K562 (cell line): ENCODE measurements at regions not wholly inside any gene's neighbourhood (a gene's known extent, or its start where the extent isn't known, plus 50 kb on each side); places are given as distances from the start of the nearest gene placed in this dataset.

Experiments used
- ATAC-seq: fragments of 200-7000 bp; cut with Tn5 transposase; 3 replicates; pipeline ENCODE4 v1.9.1; 2020; ENCODE audit warnings: moderate library complexity
- BruUV-seq: library from RNA; stranded (reverse); fragments of 400-500 nt; replicated peaks from 2 replicates; lab custom pipeline; 2021; lab: Mats Ljungman, UMichigan
- CTCF ChIA-PET: fragments of 300-600 bp; formaldehyde crosslinking; extraction: SDS; loops from one replicate; lab custom pipeline; 2021; ENCODE audit warnings: low intra/inter-chr PET ratio; lab: Yijun Ruan, JAX
- POLR2A ChIA-PET: fragments of 300-600, 350-650 bp; sonication (Branson Sonifier 250); formaldehyde crosslinking; extraction: SDS; loops from one replicate; lab custom pipeline; 2021; ENCODE audit warnings: antibody characterized with exemption, inconsistent platforms; lab: Yijun Ruan, JAX
- DNase-seq, 4 experiments: peaks; one replicate each; pipeline versions ENCODE4 v3.0.0 to v3.0.0-alpha.2; 2011 to 2018; ENCODE audit warnings: low spot score in 3 of 4, mixed read lengths in 3 of 4; ENCODE audit errors: extremely low read depth in 1 of 4
- FAIRE-seq: peaks from 2 replicates; lab custom pipeline; 2011; peaks lifted over from hg19 to GRCh38; lab: Jason Lieb, UNC
- H2AFZ ChIP-seq: 2 replicates; pipeline ENCODE4 v1.6.0; 2011; ENCODE audit warnings: low read depth, low read length, control low read depth, inconsistent platforms
- H3K27ac ChIP-seq: fragments of 200-600 bp; 3 replicates; pipeline ENCODE4 v1.8.0; 2011; ENCODE audit warnings: low read depth, mild to moderate bottlenecking, control low read depth, inconsistent platforms, low read length, moderate library complexity, mixed read lengths; ENCODE audit errors: extremely low read depth
- H3K27me3 ChIP-seq, 2 experiments: fragments of 300-600 bp in 1 of 2; 2 replicates in 1 of 2; 3 replicates in 1 of 2; pipeline versions ENCODE4 v1.6.0 to v1.8.0; 2011; ENCODE audit warnings: inconsistent platforms in 2 of 2, low read length in 2 of 2, mild to moderate bottlenecking in 1 of 2, mixed read lengths in 1 of 2, moderate library complexity in 1 of 2; ENCODE audit not compliant: control insufficient read depth in 2 of 2, insufficient read depth in 2 of 2
- H3K36me3 ChIP-seq: fragments of 300-600 bp; 3 replicates; pipeline ENCODE4 v1.8.0; 2011; ENCODE audit warnings: mild to moderate bottlenecking, low read length, inconsistent platforms; ENCODE audit not compliant: control insufficient read depth, insufficient read depth
- H3K4me1 ChIP-seq, 2 experiments: fragments of 200-600 bp in 1 of 2; replicated peaks in 1 of 2; 2 replicates in 1 of 2; 3 replicates in 1 of 2; pipeline versions ENCODE4 v1.5.1 to v1.8.0; 2011; ENCODE audit warnings: inconsistent platforms in 2 of 2, low read length in 2 of 2, mild to moderate bottlenecking in 1 of 2, mixed read lengths in 1 of 2, moderate library complexity in 1 of 2; ENCODE audit not compliant: control insufficient read depth in 2 of 2, insufficient read depth in 2 of 2
- H3K4me2 ChIP-seq: 2 replicates; pipeline ENCODE4 v1.6.1; 2011; ENCODE audit warnings: low read length, control low read depth, inconsistent platforms, mixed read lengths; ENCODE audit not compliant: insufficient read depth
- H3K4me3 ChIP-seq: fragments of 200-600 bp; sonication (generic), shearing (Covaris generic); 2 replicates; pipeline ENCODE4 v1.5.1; 2016; ENCODE audit warnings: control low read depth, inconsistent platforms
- H3K79me2 ChIP-seq: fragments of 200-600 bp; 3 replicates; pipeline ENCODE4 v1.8.0; 2011; ENCODE audit warnings: low read length, inconsistent platforms; ENCODE audit not compliant: control insufficient read depth, insufficient read depth
- H3K9ac ChIP-seq, 2 experiments: 2 replicates each; pipeline versions ENCODE4 v1.6.0 to v1.6.1; 2011; ENCODE audit warnings: low read depth in 2 of 2, low read length in 2 of 2, control low read depth in 1 of 2, inconsistent platforms in 1 of 2, mild to moderate bottlenecking in 1 of 2, mixed read lengths in 1 of 2; ENCODE audit not compliant: insufficient read depth in 1 of 2
- H3K9me1 ChIP-seq: one replicate; pipeline ENCODE4 v1.6.0; 2011; ENCODE audit warnings: inconsistent platforms, mild to moderate bottlenecking, low read length, moderate library complexity; ENCODE audit not compliant: control insufficient read depth, insufficient read depth
- H3K9me3 ChIP-seq: replicated peaks from 2 replicates; pipeline ENCODE4 v1.5.1; 2011; ENCODE audit warnings: low read depth, low read length, inconsistent platforms; ENCODE audit not compliant: control insufficient read depth, insufficient read depth
- H4K20me1 ChIP-seq: replicated peaks from 2 replicates; pipeline ENCODE4 v1.6.1; 2011; ENCODE audit warnings: low read length, inconsistent platforms, mixed read lengths; ENCODE audit not compliant: control insufficient read depth, insufficient read depth
- CXXC5 ChIP-seq: fragments of 250-450 bp; sonication (Bioruptor Pico); IDR thresholded peaks from 2 replicates; pipeline ENCODE4 v1.8.0; 2022; ENCODE audit warnings: inconsistent platforms, mild to moderate bottlenecking, moderate library complexity
- FOXK1 ChIP-seq: sonication (generic); formaldehyde crosslinking; IDR thresholded peaks from 2 replicates; pipeline ENCODE4 v1.8.0; 2022; ENCODE audit warnings: missing genetic modification reagents, mild to moderate bottlenecking, borderline replicate concordance
- MAFG ChIP-seq: fragments of 450-650 bp; conservative IDR thresholded peaks from 2 replicates; pipeline ENCODE4 v1.6.1; 2016; ENCODE audit warnings: missing genetic modification characterization, missing compliant biosample characterization
- MAFK ChIP-seq: IDR thresholded peaks from 2 replicates; pipeline ENCODE4 v1.6.1; 2011; ENCODE audit warnings: low read length, improper control_type of control experiment
- MIER1 ChIP-seq: fragments of 450-650 bp; IDR thresholded peaks from 2 replicates; pipeline ENCODE4 v1.6.1; 2016; ENCODE audit warnings: antibody characterized with exemption, mild to moderate bottlenecking, low read depth
- RBM25 ChIP-seq: fragments of 200-400 bp; formaldehyde crosslinking; IDR thresholded peaks from 2 replicates; pipeline ENCODE4 v1.6.1; 2018; ENCODE audit warnings: low read length, low read depth, moderate library complexity; ENCODE audit not compliant: severe bottlenecking
- RFX1 ChIP-seq: fragments of 450-650 bp; IDR thresholded peaks from 2 replicates; pipeline ENCODE4 v1.6.1; 2016; ENCODE audit warnings: mild to moderate bottlenecking, moderate library complexity
- SRSF9 ChIP-seq: fragments of 200-400 bp; formaldehyde crosslinking; IDR thresholded peaks from 2 replicates; pipeline ENCODE4 v1.6.1; 2017; ENCODE audit warnings: low read depth, low read length, borderline replicate concordance
- ZNF707 ChIP-seq: fragments of 250-450 bp; sonication (Bioruptor Pico); conservative IDR thresholded peaks from 2 replicates; pipeline ENCODE4 v1.8.0; 2022; ENCODE audit warnings: inconsistent platforms, mild to moderate bottlenecking, moderate library complexity
- ZNF780A ChIP-seq: fragments of 250-450 bp; sonication (Bioruptor Pico); IDR thresholded peaks from 2 replicates; pipeline ENCODE4 v1.5.0; 2021; ENCODE audit warnings: mild to moderate bottlenecking
- WGBS: fragments of 100-300 bp; shearing (Covaris generic); methylation state at CpG from one replicate; pipeline ENCODE4 v1.1.6; 2016; ENCODE audit warnings: low coverage, mixed read lengths; ENCODE audit not compliant: insufficient coverage; ENCODE audit errors: missing lambda C conversion rate; 5-methylcytosine and 5-hydroxymethylcytosine counted together
- in situ Hi-C: fragments of 300-500 bp; cut with MboI; formaldehyde crosslinking; loops from 4 replicates; pipeline ENCODE4 v1.15.0; 2018; ENCODE audit warnings: inconsistent platforms, mixed read lengths
- intact Hi-C: fragments of 100-400 bp; cut with micrococcal nuclease; formaldehyde crosslinking; loops from 2 replicates; pipeline ENCODE4 v1.14.2; 2022
- TF ChIP-seq, protein P1 (sequence below): fragments of 450-650 bp; IDR thresholded peaks from 2 replicates; pipeline ENCODE4 v1.6.1; 2016; ENCODE audit warnings: mild to moderate bottlenecking, moderate library complexity

GRCh38 chr14:78071016-78071549 lies 99.1 kb upstream of the NRXN3 start (continued):
- TF ChIP-seq CXXC5 (CRISPR knock-in tag): no peak

DNA sequence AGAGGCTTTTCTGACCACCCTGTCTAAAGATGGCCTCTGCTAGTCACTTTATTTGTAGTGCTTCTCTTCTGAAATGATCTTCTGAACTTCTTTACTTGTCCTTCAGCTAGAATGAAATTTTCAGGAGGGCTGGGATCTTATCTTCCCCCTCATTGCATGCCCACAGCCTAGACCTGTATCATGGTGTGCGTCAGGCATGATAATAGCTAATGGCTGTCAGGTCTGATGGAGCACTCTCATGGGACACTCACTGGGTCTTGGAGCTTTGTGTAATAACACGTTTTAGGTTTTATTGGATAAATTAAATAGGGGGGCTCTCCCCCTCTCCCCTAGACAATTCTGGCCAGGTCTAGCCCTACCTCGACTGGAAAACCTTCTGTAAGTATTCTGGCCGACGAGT lies 97.1 kb upstream of the NRXN3 start:
- Histone ChIP-seq H3K79me2 (no peaks in the 10 kb centered on the region), H3K4me1 (no peaks in the 10 kb centered on the region), H3K4me3 (no peak overlapping the region), H3K9me3 (no peaks in the 10 kb centered on the region), H3K9me1 (no peaks in the 10 kb centered on the region), H3K27ac (no peak overlapping the region), H3K9ac (no peak overlapping the region), H3K27me3 (no peaks in the 10 kb centered on the region), H3K4me2 (no peak overlapping the region), H3K36me3 (no peaks in the 10 kb centered on the region), H4K20me1 (no peaks in the 10 kb centered on the region), H2AFZ (no peak overlapping the region)
- no TSS peak for BruUV-seq
- no peak for ATAC-seq
- no peak for DNase-seq
- 3% methylated on average over 4 of the region's 5 CpGs for WGBS
- intact Hi-C loops: loop anchor here (1.0 kb wide), 1 partner anchor 51 kb away; no protein-coding TSS in a partner anchor
- ChIA-PET CTCF (no interaction called here), POLR2A (interaction anchor here (0.6 to 0.7 kb wide), 3 partner anchors 50 to 175 kb away, joined by 3 to 4 read pairs (median 3); no protein-coding TSS in a partner anchor)
- FAIRE-seq: no peak
- in situ Hi-C loops: no loop called here
- TF ChIP-seq RBM25 (no peak), MAFG (tag) (no peak), MAFK (no peak), SRSF9 (no peak), RFX1 (no peak), FOXK1 (CRISPR knock-in tag) (no peak), ZNF707 (CRISPR knock-in tag) (no peak), ZNF780A (CRISPR knock-in tag) (no peak), MIER1 (no peak)
- TF ChIP-seq, protein P1, sequence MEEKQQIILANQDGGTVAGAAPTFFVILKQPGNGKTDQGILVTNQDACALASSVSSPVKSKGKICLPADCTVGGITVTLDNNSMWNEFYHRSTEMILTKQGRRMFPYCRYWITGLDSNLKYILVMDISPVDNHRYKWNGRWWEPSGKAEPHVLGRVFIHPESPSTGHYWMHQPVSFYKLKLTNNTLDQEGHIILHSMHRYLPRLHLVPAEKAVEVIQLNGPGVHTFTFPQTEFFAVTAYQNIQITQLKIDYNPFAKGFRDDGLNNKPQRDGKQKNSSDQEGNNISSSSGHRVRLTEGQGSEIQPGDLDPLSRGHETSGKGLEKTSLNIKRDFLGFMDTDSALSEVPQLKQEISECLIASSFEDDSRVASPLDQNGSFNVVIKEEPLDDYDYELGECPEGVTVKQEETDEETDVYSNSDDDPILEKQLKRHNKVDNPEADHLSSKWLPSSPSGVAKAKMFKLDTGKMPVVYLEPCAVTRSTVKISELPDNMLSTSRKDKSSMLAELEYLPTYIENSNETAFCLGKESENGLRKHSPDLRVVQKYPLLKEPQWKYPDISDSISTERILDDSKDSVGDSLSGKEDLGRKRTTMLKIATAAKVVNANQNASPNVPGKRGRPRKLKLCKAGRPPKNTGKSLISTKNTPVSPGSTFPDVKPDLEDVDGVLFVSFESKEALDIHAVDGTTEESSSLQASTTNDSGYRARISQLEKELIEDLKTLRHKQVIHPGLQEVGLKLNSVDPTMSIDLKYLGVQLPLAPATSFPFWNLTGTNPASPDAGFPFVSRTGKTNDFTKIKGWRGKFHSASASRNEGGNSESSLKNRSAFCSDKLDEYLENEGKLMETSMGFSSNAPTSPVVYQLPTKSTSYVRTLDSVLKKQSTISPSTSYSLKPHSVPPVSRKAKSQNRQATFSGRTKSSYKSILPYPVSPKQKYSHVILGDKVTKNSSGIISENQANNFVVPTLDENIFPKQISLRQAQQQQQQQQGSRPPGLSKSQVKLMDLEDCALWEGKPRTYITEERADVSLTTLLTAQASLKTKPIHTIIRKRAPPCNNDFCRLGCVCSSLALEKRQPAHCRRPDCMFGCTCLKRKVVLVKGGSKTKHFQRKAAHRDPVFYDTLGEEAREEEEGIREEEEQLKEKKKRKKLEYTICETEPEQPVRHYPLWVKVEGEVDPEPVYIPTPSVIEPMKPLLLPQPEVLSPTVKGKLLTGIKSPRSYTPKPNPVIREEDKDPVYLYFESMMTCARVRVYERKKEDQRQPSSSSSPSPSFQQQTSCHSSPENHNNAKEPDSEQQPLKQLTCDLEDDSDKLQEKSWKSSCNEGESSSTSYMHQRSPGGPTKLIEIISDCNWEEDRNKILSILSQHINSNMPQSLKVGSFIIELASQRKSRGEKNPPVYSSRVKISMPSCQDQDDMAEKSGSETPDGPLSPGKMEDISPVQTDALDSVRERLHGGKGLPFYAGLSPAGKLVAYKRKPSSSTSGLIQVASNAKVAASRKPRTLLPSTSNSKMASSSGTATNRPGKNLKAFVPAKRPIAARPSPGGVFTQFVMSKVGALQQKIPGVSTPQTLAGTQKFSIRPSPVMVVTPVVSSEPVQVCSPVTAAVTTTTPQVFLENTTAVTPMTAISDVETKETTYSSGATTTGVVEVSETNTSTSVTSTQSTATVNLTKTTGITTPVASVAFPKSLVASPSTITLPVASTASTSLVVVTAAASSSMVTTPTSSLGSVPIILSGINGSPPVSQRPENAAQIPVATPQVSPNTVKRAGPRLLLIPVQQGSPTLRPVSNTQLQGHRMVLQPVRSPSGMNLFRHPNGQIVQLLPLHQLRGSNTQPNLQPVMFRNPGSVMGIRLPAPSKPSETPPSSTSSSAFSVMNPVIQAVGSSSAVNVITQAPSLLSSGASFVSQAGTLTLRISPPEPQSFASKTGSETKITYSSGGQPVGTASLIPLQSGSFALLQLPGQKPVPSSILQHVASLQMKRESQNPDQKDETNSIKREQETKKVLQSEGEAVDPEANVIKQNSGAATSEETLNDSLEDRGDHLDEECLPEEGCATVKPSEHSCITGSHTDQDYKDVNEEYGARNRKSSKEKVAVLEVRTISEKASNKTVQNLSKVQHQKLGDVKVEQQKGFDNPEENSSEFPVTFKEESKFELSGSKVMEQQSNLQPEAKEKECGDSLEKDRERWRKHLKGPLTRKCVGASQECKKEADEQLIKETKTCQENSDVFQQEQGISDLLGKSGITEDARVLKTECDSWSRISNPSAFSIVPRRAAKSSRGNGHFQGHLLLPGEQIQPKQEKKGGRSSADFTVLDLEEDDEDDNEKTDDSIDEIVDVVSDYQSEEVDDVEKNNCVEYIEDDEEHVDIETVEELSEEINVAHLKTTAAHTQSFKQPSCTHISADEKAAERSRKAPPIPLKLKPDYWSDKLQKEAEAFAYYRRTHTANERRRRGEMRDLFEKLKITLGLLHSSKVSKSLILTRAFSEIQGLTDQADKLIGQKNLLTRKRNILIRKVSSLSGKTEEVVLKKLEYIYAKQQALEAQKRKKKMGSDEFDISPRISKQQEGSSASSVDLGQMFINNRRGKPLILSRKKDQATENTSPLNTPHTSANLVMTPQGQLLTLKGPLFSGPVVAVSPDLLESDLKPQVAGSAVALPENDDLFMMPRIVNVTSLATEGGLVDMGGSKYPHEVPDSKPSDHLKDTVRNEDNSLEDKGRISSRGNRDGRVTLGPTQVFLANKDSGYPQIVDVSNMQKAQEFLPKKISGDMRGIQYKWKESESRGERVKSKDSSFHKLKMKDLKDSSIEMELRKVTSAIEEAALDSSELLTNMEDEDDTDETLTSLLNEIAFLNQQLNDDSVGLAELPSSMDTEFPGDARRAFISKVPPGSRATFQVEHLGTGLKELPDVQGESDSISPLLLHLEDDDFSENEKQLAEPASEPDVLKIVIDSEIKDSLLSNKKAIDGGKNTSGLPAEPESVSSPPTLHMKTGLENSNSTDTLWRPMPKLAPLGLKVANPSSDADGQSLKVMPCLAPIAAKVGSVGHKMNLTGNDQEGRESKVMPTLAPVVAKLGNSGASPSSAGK: no peak
